DMS 273 treated with DMSO at 0.1 percent for 48 hours (cell line): ENCODE measurements at regions not wholly inside any gene's neighbourhood (a gene's known extent, or its start where the extent isn't known, plus 50 kb on each side); places are given as distances from the start of the nearest gene placed in this dataset.
"Not testable (repeated sequence)": the region's sequence is repeated elsewhere in the genome, so short reads cannot be mapped to it uniquely, and the experiment has no call there.

Experiments
- DNase-seq: peaks from one replicate; lab custom pipeline; 2025; lab: John Stamatoyannopoulos, UW

- no peak for DNase-seq
Measured at GRCh38 chr21:28174701-28175100, 818.0 kb downstream of the LTN1 start.

DNA sequence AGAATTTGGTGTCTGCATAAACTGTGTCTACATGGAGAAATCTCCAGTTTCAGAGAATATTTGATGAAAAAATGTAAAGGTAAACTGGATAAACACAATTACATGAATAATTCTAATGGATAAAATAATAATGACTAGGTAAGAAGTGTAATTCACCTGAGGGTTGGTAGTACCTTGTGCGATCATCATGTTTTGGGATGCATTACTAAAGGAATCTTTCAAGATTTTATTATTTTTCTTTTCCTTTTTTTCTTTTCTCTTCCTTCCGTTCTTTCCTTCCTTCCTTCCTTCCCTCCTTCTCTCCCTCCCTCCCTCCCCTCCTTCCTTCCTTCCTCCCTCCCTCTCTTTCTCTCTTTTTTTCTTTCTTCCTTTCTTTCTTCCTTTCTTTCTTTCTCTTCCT, 818.7 kb downstream of the LTN1 start:
- DNase-seq = no peak

DNA sequence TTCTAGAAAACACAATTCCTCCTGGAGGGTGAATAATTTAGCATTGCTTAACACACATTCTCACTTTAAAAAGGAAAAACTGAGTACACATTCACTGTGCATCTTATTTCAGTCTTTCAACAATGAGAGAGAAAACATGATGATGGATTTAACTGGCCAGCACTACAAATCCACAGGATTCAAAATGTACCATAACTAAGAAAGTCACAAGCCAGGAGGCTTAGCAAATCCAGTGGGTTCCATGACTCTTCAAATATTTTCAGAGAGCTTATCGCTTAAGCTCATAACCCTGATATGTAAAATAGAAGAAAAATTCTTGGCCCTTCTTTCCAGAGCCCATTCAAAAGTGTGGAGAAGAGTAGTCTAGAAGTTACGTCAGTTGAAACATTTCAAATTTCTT, 820.3 kb downstream of the LTN1 start:
- no peak for DNase-seq

DNA sequence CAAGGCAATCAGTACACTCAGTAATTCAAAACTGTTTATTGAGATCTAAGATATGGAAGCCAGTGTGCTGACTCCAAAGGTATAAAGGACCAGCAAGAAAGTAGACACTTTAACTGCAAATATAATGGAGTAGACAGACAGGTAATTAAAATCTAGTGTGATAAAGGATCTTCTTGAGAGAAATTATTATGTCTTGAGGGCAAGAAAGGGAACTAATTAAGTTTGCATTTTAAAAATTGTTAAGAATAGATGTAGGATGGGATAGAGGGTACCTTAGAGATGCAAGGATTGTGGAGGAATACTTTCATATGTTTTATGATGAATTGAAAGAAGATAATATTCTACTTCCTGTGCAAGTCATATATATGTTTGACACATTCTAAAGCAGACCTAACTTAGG, 825.3 kb downstream of the LTN1 start:
- DNase-seq = no peak

DNA sequence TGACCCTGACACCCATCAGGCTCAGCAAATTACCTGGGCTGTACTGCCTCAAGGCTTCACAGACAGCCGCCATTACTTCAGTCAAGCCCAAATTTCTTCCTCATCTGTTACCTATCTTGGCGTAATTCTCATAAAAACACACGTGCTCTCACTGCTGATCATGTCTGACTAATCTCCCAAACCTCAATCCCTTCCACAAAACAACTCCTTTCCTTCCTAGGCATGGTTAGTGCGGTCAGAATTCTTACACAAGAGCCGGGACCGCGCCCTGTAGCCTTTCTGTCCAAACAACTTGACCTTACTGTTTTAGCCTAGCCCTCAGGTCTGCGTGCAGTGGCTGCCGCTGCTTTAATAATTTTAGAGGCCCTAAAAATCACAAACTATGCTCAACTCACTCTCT, 828.2 kb downstream of the LTN1 start:
- DNase-seq = not testable (repeated sequence)

DNA sequence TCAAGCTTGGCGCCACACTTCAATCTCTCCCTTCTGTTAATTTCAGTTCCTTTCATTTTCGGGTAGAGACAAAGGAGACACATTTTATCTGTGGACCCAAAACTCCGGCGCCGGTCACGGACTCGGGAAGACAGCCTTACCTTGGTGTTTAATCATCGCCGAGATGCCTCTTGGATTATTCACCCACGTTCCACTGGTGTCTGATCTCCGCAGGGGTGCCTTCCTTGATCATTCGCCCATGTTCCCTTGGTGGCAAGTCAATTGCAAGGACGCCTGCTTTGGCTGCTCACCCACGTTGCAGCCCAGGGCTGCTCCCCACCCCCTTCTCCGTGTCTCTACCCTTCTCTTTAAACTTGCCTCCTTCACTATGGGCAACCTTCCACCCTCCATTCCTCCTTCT, 830.6 kb downstream of the LTN1 start:
- DNase-seq = not testable (repeated sequence)

DNA sequence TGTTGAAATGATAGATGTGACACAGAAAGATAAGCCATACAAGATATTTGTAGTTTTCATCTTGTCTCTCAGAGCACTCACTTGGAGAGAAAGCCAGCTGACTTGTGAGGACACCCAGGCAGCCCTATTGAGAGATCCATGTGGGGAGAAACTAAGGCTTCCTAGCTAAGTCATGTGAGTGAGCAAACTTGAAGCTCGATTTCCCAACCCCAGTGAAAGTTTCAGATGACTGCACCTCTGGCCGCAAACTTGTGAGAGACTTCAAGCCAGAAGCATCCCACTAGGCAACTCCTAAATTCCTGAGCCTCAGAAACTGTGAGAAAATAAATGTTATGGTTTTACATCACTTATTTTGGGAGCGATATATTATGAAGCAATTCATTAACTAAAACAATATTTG, 832.3 kb downstream of the LTN1 start:
- DNase-seq = no peak

DNA sequence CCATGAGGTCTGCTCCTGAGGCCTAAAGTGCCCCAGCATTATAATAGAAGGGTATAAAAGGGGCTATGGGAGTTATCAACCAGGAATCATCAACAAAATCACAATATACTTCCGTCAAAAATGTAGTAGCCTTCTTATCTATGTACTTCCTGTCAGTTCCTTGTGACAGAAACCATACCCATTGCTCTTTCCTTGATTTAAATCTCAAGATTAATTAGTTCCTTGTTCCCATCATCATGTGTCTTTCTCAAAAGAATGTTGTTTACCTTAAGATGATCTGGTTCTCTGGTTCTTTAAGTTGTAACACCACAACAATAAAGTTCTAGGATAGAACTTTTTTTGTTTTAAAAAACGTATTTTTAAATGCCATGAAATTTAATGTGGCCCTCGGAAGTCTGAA, 833.3 kb downstream of the LTN1 start:
- DNase-seq = no peak

GRCh38 chr21:28156590-28156989, 836.1 kb downstream of the LTN1 start:
- no peak for DNase-seq

- no peak for DNase-seq
Measured at GRCh38 chr21:28154121-28154520, 838.6 kb downstream of the LTN1 start.

GRCh38 chr21:28152732-28153131, 839.9 kb downstream of the LTN1 start:
- DNase-seq = no peak

DNA sequence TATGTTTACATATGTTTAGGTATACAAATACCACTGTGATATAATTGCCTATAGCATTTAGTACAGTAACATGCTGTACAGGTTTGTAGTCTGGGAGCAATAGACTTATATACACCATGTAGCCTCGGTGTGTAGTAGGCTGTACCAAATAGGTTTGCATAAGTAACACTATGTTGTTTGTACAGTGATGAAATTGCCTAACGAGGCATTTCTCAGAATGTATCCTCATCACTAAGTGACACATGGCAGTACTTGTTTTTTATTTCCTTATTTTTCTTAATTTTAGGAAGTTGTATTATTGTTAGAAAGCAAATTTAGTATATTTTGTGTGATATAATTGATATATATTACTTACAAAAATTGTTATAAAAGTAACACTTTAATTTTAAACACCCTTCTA, 840.9 kb downstream of the LTN1 start:
- no peak for DNase-seq

DNA sequence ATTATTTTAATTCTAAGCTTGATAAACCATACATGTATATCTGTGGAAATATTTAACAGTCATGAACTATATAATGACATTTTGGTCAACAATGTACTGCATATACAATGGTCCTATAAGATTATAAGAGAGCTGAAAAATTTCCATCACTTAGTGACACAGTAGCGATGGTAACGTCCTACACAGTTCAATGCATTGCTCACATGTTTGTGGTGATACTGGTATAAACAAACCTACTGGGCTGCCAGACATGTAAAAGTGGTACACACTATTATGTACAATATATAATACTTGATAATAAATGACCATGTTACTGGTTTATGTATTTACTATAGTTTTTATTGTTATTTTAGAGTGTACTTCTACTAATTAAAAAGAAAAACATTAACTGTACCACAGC, 841.9 kb downstream of the LTN1 start:
- DNase-seq = no peak

DNA sequence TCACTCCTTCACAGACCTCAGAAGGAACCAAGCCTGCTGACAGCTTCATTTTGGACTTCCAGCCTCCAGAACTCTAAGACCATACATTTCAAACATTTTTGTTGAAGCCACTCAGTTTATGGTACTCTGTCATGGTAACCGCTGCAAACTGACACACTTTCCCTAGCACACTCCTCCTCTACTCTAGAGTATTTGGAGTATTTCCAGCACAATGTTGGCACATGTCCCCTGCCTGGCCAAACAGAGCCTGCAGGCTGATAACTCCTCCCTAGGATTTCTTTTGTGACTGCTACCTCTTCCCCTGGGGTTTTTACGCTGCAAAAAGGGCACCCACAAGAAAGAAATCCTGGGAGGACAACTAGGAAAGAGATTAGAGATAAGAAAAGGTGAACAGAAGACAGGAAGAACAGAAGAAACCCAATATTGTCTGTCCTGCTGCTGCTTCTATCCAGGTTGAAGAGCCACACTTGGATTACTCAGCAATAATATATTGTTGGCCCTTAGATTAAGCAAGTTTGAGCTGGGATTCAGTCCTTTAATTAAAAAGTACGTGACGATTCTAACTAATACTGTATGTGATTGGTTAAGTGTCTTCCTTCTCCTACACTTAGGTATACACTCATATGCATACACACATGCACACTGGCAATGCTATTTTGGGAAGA, 844.1 kb downstream of the LTN1 start:
- DNase-seq = no peak

DNA sequence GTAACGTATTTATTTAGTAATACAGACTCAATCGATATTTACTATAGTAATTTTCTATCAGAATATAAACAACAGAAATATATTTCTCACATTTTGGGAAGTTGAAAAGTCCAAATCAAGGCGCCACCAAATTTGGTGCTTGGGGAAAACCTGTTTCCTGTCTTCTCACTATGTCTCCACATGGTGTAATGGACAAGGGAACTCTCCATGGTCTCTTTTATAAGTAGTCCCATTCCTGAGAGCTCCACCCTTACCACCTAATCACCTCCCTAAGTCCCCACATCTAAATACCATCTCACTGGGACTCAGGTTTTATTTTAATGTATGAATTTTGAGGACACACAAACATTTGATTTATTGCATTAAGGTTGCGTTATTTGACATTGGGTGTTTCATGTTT, 848.0 kb downstream of the LTN1 start:
- no peak for DNase-seq

DNA sequence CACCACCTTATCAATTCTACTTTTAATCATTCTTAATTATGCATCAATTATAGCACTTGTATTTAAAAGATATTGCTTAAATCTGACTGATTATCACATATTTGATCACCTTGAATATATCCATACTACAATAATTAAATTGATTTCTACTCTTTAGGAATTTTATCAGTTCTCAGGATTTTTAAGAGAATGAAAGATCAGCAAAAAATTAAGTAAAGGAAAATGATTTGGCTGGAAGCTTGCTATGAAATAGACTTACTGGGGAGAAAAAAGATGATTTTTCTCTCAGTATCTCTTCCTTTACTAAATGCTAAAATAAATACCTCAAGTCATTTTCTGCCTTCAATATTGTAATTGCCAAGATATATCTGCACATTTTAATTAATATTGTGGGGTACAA, 848.6 kb downstream of the LTN1 start:
- DNase-seq = no peak

GRCh38 chr21:28142697-28143096, 850.0 kb downstream of the LTN1 start:
- no peak for DNase-seq

DNA sequence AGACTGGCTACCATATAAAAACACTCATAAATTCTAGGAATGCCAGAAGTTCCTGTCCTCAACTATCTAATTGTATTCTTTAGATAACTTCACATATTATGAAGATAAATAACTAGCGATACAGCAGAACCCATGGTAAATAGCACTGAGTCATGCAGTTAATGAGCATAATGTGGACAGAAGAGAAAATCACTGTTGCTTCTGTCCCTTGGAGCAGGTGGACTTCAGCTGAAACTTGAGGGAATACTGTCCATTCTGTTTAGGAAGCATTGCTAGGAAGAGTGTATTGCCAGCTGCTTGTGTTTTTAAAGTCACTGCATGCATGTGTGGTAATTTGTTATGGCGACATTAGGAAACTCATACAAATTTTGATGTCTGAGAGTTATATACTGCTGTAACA, 854.4 kb downstream of the LTN1 start:
- no peak for DNase-seq

DNA sequence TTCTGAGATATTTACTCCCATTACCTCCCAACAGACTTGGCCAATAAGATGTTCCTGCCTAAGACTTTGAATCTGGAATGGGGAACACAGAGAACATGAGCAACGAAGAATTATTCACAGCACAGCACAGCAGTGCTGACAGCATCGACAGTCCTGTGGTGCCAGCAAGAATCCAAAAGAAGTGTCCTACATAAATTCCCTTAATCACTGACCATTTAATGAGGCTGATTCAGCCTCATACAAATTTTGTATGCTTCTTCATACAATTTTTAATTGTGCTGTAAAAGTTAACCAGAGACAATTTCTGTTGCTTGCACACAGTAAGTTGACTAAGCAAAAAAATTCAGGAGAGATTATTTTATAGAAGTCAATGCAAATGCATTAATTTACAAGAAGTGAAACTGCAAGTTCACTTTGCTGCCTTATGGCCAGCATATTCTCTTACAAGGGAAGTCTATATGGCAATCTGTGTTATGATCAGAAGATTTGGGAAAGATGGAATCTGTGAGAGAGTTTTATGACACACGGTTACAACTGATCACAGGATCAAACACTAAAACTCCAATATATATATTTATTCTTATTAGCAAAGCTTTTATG, 855.9 kb downstream of the LTN1 start:
- no peak for DNase-seq

- no peak for DNase-seq
Measured at GRCh38 chr21:28135646-28136045, 857.0 kb downstream of the LTN1 start.

- DNase-seq = no peak
Measured at GRCh38 chr21:28133116-28133515, 859.6 kb downstream of the LTN1 start.

GRCh38 chr21:28132713-28133112, 860.0 kb downstream of the LTN1 start:
- DNase-seq = no peak

DNA sequence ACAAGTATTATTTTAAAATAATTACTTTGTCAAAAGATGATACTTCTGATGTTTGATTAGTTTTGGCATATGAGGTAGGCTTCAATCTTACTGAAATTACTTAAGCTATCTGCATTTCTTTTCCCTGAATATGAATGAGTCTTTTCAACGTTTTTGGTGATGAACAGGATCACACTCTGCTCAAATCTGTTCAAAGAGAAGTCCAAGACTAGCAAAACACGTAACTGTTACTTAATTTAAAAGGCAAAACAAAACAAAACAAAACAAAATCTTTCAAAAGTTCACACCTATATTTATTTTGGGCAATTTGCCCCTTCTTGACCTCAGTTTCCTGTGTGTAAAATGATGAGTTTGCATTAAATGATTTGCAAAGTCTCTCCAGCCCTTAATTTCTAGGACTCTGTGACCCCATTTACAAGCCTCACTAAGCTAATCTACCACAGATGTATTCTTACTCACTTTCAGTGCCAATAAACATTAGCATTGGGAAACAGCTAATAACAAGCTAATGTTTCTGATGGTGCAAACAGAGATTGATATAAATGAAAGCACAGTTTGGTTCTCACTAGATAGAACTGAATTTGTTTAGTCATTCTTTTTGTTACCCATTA, 865.4 kb downstream of the LTN1 start:
- DNase-seq = no peak
